HEK293 (cell line): ENCODE measurements at regions not wholly inside any gene's neighbourhood (a gene's known extent, or its start where the extent isn't known, plus 50 kb on each side); places are given as distances from the start of the nearest gene placed in this dataset.

Source experiments
- CTCF ChIA-PET: fragments of 350-600 bp; formaldehyde crosslinking; extraction: SDS; loops from one replicate; lab custom pipeline; 2021; ENCODE audit warnings: antibody characterized with exemption; lab: Yijun Ruan, JAX
- POLR2A ChIA-PET: fragments of 300-600 bp; formaldehyde crosslinking; extraction: SDS; loops from one replicate; lab custom pipeline; 2020; ENCODE audit warnings: antibody characterized with exemption, inconsistent platforms; lab: Yijun Ruan, JAX
- H3K27ac ChIP-seq: fragments of 200-500 bp; sonication (Bioruptor generic); 2 replicates; pipeline ENCODE4 v1.5.1; 2014; ENCODE audit warnings: low read depth, low read length, control low read depth, inconsistent platforms; ENCODE audit errors: extremely low read depth
- H3K36me3 ChIP-seq, 2 experiments: fragments of 200-500 bp in 1 of 2; sonication (Bioruptor generic) in 1 of 2; 1 replicate in 1 of 2; 2 replicates in 1 of 2; pipeline ENCODE4 v1.5.1; 2014 to 2017; ENCODE audit warnings: inconsistent platforms in 2 of 2, low read length in 2 of 2; ENCODE audit not compliant: control insufficient read depth in 2 of 2, insufficient read depth in 1 of 2
- H3K4me1 ChIP-seq: fragments of 200-500 bp; sonication (Bioruptor generic); 2 replicates; pipeline ENCODE4 v1.5.1; 2014; ENCODE audit warnings: mild to moderate bottlenecking, low read length, inconsistent platforms; ENCODE audit not compliant: control insufficient read depth, insufficient read depth
- H3K4me3 ChIP-seq: 2 replicates; pipeline ENCODE4 v1.5.1; 2011; ENCODE audit warnings: low read depth, mild to moderate bottlenecking, control low read depth, low read length, moderate library complexity
- H3K9me3 ChIP-seq: fragments of 200-500 bp; sonication (Bioruptor generic); 2 replicates; pipeline ENCODE4 v1.5.1; 2014; ENCODE audit warnings: low read depth, low read length, inconsistent platforms; ENCODE audit not compliant: control insufficient read depth, insufficient read depth
- GLI2 ChIP-seq: fragments of 450-650 bp; formaldehyde crosslinking; IDR thresholded peaks from 2 replicates; pipeline ENCODE4; 2017; ENCODE audit warnings: missing biosample characterization, missing genetic modification characterization, low read depth, borderline replicate concordance
- HOXC10 ChIP-seq: sonication (generic); formaldehyde crosslinking; IDR thresholded peaks from 2 replicates; pipeline ENCODE4 v1.8.1; 2023; ENCODE audit warnings: mild to moderate bottlenecking, missing genetic modification reagents
- HOXD13 ChIP-seq: sonication (generic); formaldehyde crosslinking; IDR thresholded peaks from 2 replicates; pipeline ENCODE4 v1.8.0; 2022; ENCODE audit warnings: missing genetic modification reagents, borderline replicate concordance
- IKZF3 ChIP-seq: fragments of 450-650 bp; IDR thresholded peaks from 2 replicates; pipeline ENCODE4 v1.5.0; 2018; ENCODE audit warnings: missing biosample characterization, mild to moderate bottlenecking, missing genetic modification characterization, moderate library complexity
- KLF1 ChIP-seq: fragments of 450-650 bp; formaldehyde crosslinking; IDR thresholded peaks from 2 replicates; pipeline ENCODE4 v1.5.1; 2016; ENCODE audit warnings: missing biosample characterization, missing genetic modification characterization
- KLF17 ChIP-seq: fragments of 450-650 bp; formaldehyde crosslinking; IDR thresholded peaks from 2 replicates; pipeline ENCODE4 v1.5.1; 2016; ENCODE audit warnings: missing biosample characterization, missing genetic modification characterization
- MYNN ChIP-seq: fragments of 450-650 bp; formaldehyde crosslinking; IDR thresholded peaks from 2 replicates; pipeline ENCODE4 v1.5.1; 2016; ENCODE audit warnings: missing biosample characterization, missing genetic modification characterization, borderline replicate concordance
- MZF1 ChIP-seq: fragments of 450-650 bp; formaldehyde crosslinking; IDR thresholded peaks from 2 replicates; pipeline ENCODE4 v1.5.1; 2017; ENCODE audit warnings: missing biosample characterization, missing genetic modification characterization, borderline replicate concordance
- OSR2 ChIP-seq: fragments of 450-650 bp; formaldehyde crosslinking; IDR thresholded peaks from 2 replicates; pipeline ENCODE4 v1.5.1; 2016; ENCODE audit warnings: missing biosample characterization, missing genetic modification characterization
- RBAK ChIP-seq: fragments of 450-650 bp; formaldehyde crosslinking; IDR thresholded peaks from 2 replicates; pipeline ENCODE4 v1.5.1; 2016; ENCODE audit warnings: missing biosample characterization, missing genetic modification characterization
- REPIN1 ChIP-seq: fragments of 450-650 bp; formaldehyde crosslinking; IDR thresholded peaks from 2 replicates; pipeline ENCODE4 v1.5.1; 2017; ENCODE audit warnings: missing biosample characterization, missing genetic modification characterization, low read depth
- YY2 ChIP-seq: fragments of 450-650 bp; formaldehyde crosslinking; IDR thresholded peaks from 2 replicates; pipeline ENCODE4 v1.5.1; 2016; ENCODE audit warnings: missing biosample characterization, missing genetic modification characterization
- ZBTB21 ChIP-seq: fragments of 450-650 bp; formaldehyde crosslinking; IDR thresholded peaks from 2 replicates; pipeline ENCODE4 v1.5.1; 2017; ENCODE audit warnings: missing biosample characterization, missing genetic modification characterization
- ZEB2 ChIP-seq: fragments of 450-650 bp; formaldehyde crosslinking; IDR thresholded peaks from 2 replicates; pipeline ENCODE4 v1.5.1; 2016; ENCODE audit warnings: missing biosample characterization, missing genetic modification characterization
- ZNF112 ChIP-seq: fragments of 450-650 bp; formaldehyde crosslinking; IDR thresholded peaks from 2 replicates; pipeline ENCODE4 v1.5.0; 2017; ENCODE audit warnings: missing biosample characterization, missing genetic modification characterization
- ZNF132 ChIP-seq: fragments of 450-650 bp; formaldehyde crosslinking; IDR thresholded peaks from 2 replicates; pipeline ENCODE4 v1.5.1; 2017; ENCODE audit warnings: missing biosample characterization, missing genetic modification characterization, borderline replicate concordance
- ZNF133 ChIP-seq: fragments of 450-650 bp; formaldehyde crosslinking; IDR thresholded peaks from 2 replicates; pipeline ENCODE4 v1.5.1; 2016; ENCODE audit warnings: missing biosample characterization, missing genetic modification characterization
- ZNF146 ChIP-seq: fragments of 450-650 bp; formaldehyde crosslinking; IDR thresholded peaks from 2 replicates; pipeline ENCODE4 v1.5.1; 2016; ENCODE audit warnings: missing biosample characterization, missing genetic modification characterization
- ZNF175 ChIP-seq: fragments of 450-650 bp; formaldehyde crosslinking; IDR thresholded peaks from 2 replicates; pipeline ENCODE4 v1.5.1; 2016; ENCODE audit warnings: missing biosample characterization, missing genetic modification characterization
- ZNF184 ChIP-seq: fragments of 450-650 bp; IDR thresholded peaks from 2 replicates; pipeline ENCODE4 v1.5.1; 2018; ENCODE audit warnings: missing biosample characterization, mild to moderate bottlenecking, missing genetic modification characterization
- ZNF2 ChIP-seq: fragments of 450-650 bp; formaldehyde crosslinking; IDR thresholded peaks from 2 replicates; pipeline ENCODE4 v1.5.1; 2016; ENCODE audit warnings: missing biosample characterization, missing genetic modification characterization
- ZNF202 ChIP-seq: fragments of 450-650 bp; formaldehyde crosslinking; IDR thresholded peaks from 2 replicates; pipeline ENCODE4 v1.5.1; 2016; ENCODE audit warnings: missing biosample characterization, missing genetic modification characterization, borderline replicate concordance
- ZNF24 ChIP-seq: fragments of 450-650 bp; formaldehyde crosslinking; IDR thresholded peaks from 2 replicates; pipeline ENCODE4 v1.5.1; 2016; ENCODE audit warnings: missing biosample characterization, missing genetic modification characterization
- ZNF341 ChIP-seq: fragments of 450-650 bp; formaldehyde crosslinking; IDR thresholded peaks from 2 replicates; pipeline ENCODE4; 2016; ENCODE audit warnings: low read depth, missing biosample characterization, missing genetic modification characterization
- ZNF366 ChIP-seq: fragments of 450-650 bp; formaldehyde crosslinking; conservative IDR thresholded peaks from 2 replicates; pipeline ENCODE4 v1.5.1; 2016; ENCODE audit warnings: missing biosample characterization, missing genetic modification characterization
- ZNF404 ChIP-seq: fragments of 450-650 bp; formaldehyde crosslinking; IDR thresholded peaks from 2 replicates; pipeline ENCODE4 v1.5.1; 2017; ENCODE audit warnings: missing biosample characterization, missing genetic modification characterization
- ZNF510 ChIP-seq: fragments of 450-650 bp; formaldehyde crosslinking; IDR thresholded peaks from 2 replicates; pipeline ENCODE4 v1.5.1; 2018; ENCODE audit warnings: mild to moderate bottlenecking, missing genetic modification characterization, missing biosample characterization; ENCODE audit not compliant: insufficient replicate concordance
- ZNF624 ChIP-seq: fragments of 450-650 bp; formaldehyde crosslinking; IDR thresholded peaks from 2 replicates; pipeline ENCODE4 v1.5.1; 2017; ENCODE audit warnings: missing biosample characterization, missing genetic modification characterization
- ZNF785 ChIP-seq: fragments of 450-650 bp; formaldehyde crosslinking; IDR thresholded peaks from 2 replicates; pipeline ENCODE4 v1.5.1; 2016; ENCODE audit warnings: missing biosample characterization, missing genetic modification characterization
- ZXDB ChIP-seq: fragments of 450-650 bp; formaldehyde crosslinking; IDR thresholded peaks from 2 replicates; pipeline ENCODE4 v1.5.1; 2016; ENCODE audit warnings: missing biosample characterization, missing genetic modification characterization
- TF ChIP-seq, protein P1 (sequence below): fragments of 450-650 bp; formaldehyde crosslinking; IDR thresholded peaks from 2 replicates; pipeline ENCODE4 v1.5.1; 2016; ENCODE audit warnings: missing biosample characterization, missing genetic modification characterization

- TF ChIP-seq RBAK (tag by site-specific recombination) = no peak
- no peak for TF ChIP-seq ZNF2 (tag by site-specific recombination)
- TF ChIP-seq ZNF112 = no peak
- no peak for TF ChIP-seq ZNF146 (tag by site-specific recombination)
- TF ChIP-seq ZNF24 = no peak
- TF ChIP-seq, protein P1, sequence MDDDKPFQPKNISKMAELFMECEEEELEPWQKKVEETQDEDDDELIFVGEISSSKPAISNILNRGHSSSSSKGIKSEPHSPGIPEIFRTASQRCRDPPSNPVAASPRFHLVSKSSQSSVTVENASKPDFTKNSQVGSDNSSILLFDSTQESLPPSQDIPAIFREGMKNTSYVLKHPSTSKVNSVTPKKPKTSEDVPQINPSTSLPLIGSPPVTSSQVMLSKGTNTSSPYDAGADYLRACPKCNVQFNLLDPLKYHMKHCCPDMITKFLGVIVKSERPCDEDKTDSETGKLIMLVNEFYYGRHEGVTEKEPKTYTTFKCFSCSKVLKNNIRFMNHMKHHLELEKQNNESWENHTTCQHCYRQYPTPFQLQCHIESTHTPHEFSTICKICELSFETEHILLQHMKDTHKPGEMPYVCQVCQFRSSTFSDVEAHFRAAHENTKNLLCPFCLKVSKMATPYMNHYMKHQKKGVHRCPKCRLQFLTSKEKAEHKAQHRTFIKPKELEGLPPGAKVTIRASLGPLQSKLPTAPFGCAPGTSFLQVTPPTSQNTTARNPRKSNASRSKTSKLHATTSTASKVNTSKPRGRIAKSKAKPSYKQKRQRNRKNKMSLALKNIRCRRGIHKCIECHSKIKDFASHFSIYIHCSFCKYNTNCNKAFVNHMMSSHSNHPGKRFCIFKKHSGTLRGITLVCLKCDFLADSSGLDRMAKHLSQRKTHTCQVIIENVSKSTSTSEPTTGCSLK (tag by site-specific recombination) = no peak
- TF ChIP-seq ZNF404 = no peak
- no peak for TF ChIP-seq ZNF341 (tag by site-specific recombination)
- no peak for TF ChIP-seq ZNF132 (tag by site-specific recombination)
- TF ChIP-seq ZNF785 (tag by site-specific recombination) = no peak
These were observed 518.6 kb upstream of the MYT1L start (continued) for GRCh38 chr2:2849464-2850217.

DNA sequence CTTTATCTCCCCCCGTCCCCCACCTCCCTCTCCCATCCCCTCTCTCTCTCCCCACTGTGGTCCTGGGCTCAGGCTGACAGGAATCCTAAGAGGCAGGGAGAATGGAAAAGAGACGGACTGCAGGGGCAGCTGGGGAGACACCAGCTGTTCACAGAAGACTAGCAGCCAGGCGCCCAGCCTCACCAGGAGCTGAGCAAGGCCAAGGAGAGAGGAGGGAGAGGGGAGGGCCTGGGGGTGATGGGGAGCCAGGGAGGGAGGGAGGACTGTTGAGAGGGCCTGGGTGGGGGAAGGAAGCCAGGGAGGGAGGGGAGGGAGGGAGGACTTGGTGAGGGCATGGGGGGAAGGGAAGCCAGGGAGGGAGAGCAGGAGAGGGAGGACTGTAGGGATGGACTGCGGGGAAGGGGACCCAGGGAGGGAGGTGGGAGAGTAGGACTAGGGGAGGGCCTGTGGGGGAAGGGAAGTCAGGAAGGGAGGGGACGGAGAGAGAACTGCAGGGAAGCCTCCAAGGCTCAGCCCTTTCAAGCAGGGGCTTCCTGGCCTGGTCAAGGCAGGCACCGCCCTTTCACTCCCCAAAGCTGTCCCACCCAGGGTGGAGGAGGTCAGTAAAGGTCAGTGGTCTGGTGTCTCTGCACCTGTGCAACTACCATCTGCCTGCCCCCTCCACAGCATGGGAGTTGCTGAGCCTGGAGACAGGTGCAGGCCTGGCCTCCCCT is 517.7 kb upstream of the MYT1L start:
- CTCF ChIA-PET = no interaction called here
- POLR2A ChIA-PET = no interaction called here
- H3K36me3 ChIP-seq = no peaks in the 10 kb centered on the region
- no peaks in the 10 kb centered on the region for H3K4me1 ChIP-seq
- no peaks in the 10 kb centered on the region for H3K9me3 ChIP-seq
- H3K4me3 ChIP-seq = no peak overlapping the region
- no peak overlapping the region for H3K27ac ChIP-seq
- TF ChIP-seq HOXC10 (CRISPR knock-in tag) = no peak
- no peak for TF ChIP-seq KLF17 (tag by site-specific recombination)
- TF ChIP-seq ZNF146 (tag by site-specific recombination) = no peak
- TF ChIP-seq MYNN (tag by site-specific recombination) = no peak
- TF ChIP-seq MZF1 (tag by site-specific recombination) = no peak
- no peak for TF ChIP-seq REPIN1 (tag by site-specific recombination)
- TF ChIP-seq ZNF624 (tag by site-specific recombination) = no peak
- no peak for TF ChIP-seq OSR2 (tag by site-specific recombination)

DNA sequence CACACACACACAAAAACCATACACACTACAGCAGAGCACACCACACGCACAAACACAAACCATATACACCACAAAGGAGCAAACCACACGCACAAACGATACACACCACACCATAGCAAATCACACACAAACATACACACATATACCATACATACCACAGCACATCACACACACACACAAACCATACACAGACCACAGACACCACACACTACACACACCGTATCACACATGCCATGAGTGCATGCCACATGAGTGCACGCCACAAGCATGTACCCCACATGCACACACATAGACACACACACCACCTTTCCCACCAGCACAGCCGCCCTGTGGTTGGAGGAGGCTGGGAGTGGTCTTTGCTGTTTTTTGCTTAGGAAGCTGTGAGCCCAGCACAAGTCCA is 517.1 kb upstream of the MYT1L start:
- Histone ChIP-seq H3K9me3 (no peaks in the 10 kb centered on the region), H3K36me3 (no peaks in the 10 kb centered on the region), H3K4me1 (no peaks in the 10 kb centered on the region), H3K27ac (no peak overlapping the region), H3K4me3 (no peak overlapping the region)
- ChIA-PET POLR2A (no interaction called here), CTCF (no interaction called here)
- TF ChIP-seq IKZF3 (tag by site-specific recombination) (no peak), KLF1 (tag by site-specific recombination) (no peak), ZNF175 (tag by site-specific recombination) (no peak), ZNF366 (tag by site-specific recombination) (no peak), YY2 (tag by site-specific recombination) (no peak), ZEB2 (tag by site-specific recombination) (no peak), ZBTB21 (no peak), HOXD13 (CRISPR knock-in tag) (no peak), ZXDB (no peak), ZNF133 (tag by site-specific recombination) (no peak), ZNF202 (tag by site-specific recombination) (no peak), ZNF404 (no peak), ZNF184 (tag by site-specific recombination) (no peak), GLI2 (no peak), ZNF510 (no peak), ZNF785 (tag by site-specific recombination) (no peak)
